Loucy (cell line): ENCODE measurements at regions not wholly inside any gene's neighbourhood (a gene's known extent, or its start where the extent isn't known, plus 50 kb on each side); places are given as distances from the start of the nearest gene placed in this dataset.

Experiments
- H2AFZ ChIP-seq: fragments of 200-600 bp; sonication (generic); 2 replicates; pipeline ENCODE4 v1.6.0; 2016; ENCODE audit warnings: antibody characterized with exemption, mild to moderate bottlenecking, low read length, moderate library complexity
- H3F3A ChIP-seq: fragments of 200-600 bp; 2 replicates; pipeline ENCODE4 v1.6.0; 2016; ENCODE audit warnings: antibody characterized with exemption, low read depth, mild to moderate bottlenecking
- H3K27me3 ChIP-seq: fragments of 200-600 bp; sonication (generic); 2 replicates; pipeline ENCODE4 v1.6.1; 2014; ENCODE audit warnings: low read length, mild to moderate bottlenecking; ENCODE audit not compliant: insufficient read depth, poor library complexity, severe bottlenecking
- H3K36me3 ChIP-seq: fragments of 200-600 bp; sonication (generic); 2 replicates; pipeline ENCODE4 v1.6.1; 2016; ENCODE audit warnings: low read length; ENCODE audit not compliant: insufficient read depth
- H3K4me1 ChIP-seq: fragments of 200-600 bp; sonication (generic); 2 replicates; pipeline ENCODE4 v1.5.1; 2014; ENCODE audit warnings: low read length, mild to moderate bottlenecking; ENCODE audit not compliant: insufficient read depth, poor library complexity, severe bottlenecking
- H3K4me2 ChIP-seq: fragments of 200-600 bp; sonication (generic); 2 replicates; pipeline ENCODE4 v1.6.0; 2014; ENCODE audit warnings: antibody characterized with exemption, low read length, low read depth, mild to moderate bottlenecking; ENCODE audit not compliant: poor library complexity, severe bottlenecking
- H3K4me3 ChIP-seq: fragments of 200-600 bp; sonication (generic); 2 replicates; pipeline ENCODE4 v1.5.1; 2014; ENCODE audit warnings: low read length, mild to moderate bottlenecking, mixed read lengths; ENCODE audit not compliant: poor library complexity, severe bottlenecking
- H3K79me2 ChIP-seq: fragments of 200-600 bp; sonication (generic); 2 replicates; pipeline ENCODE4 v1.6.1; 2014; ENCODE audit warnings: low read length; ENCODE audit not compliant: insufficient read depth
- H3K9ac ChIP-seq: fragments of 200-600 bp; sonication (generic); 2 replicates; pipeline ENCODE4 v1.6.0; 2014; ENCODE audit warnings: mild to moderate bottlenecking, low read depth, low read length, moderate library complexity; ENCODE audit not compliant: poor library complexity, severe bottlenecking
- H3K9me2 ChIP-seq: fragments of 200-600 bp; sonication (generic); replicated peaks from 2 replicates; pipeline ENCODE4 v1.6.1; 2016; ENCODE audit warnings: low read depth, low read length, mixed read lengths
- H3K9me3 ChIP-seq: fragments of 200-600 bp; sonication (generic); 2 replicates; pipeline ENCODE4 v1.6.1; 2014; ENCODE audit warnings: mild to moderate bottlenecking, antibody characterized with exemption, low read length, low read depth; ENCODE audit not compliant: insufficient read depth
- H4K20me1 ChIP-seq: fragments of 200-600 bp; sonication (generic); 2 replicates; pipeline ENCODE4 v1.6.0; 2014; ENCODE audit warnings: antibody characterized with exemption, low read length, mild to moderate bottlenecking; ENCODE audit not compliant: insufficient read depth, poor library complexity, severe bottlenecking
- EZH2phosphoT487 ChIP-seq: fragments of 200-600 bp; IDR thresholded peaks from 2 replicates; pipeline ENCODE4 v1.6.1; 2018; ENCODE audit warnings: antibody characterized with exemption, mild to moderate bottlenecking, moderate library complexity, borderline replicate concordance
- TF ChIP-seq, protein P1 (sequence below): fragments of 200-600 bp; sonication (generic); conservative IDR thresholded peaks from 2 replicates; pipeline ENCODE4 v1.5.1; 2014; ENCODE audit warnings: mild to moderate bottlenecking, antibody characterized with exemption, low read length

DNA sequence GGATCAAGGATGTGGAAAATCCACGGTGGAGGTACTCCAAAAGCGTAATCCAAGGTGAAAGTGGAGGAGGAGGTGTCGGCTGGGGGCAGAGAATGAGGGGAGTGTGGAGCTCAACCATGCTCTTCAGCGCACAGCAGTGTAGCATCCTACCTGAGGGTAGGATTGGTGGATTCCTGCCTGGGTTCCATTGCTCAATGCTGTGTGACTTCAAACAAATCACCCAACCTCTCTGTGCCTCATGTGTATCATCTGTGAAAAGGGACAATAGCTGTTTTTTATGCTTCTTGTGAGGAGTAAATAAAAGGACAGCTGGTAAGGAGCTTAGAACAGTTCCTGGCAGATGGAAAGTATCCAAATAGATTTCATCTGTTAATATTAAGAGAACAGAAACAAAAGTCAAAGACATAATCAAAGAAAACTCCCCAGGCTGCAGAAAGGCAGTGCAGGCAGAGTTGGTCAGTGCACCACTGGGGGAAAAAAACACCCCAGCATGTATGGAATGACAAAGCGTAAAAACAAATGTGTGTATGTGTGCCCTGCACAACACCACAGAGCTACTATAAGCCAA, 130.0 kb upstream of the HDAC4 start:
- H3K27me3 ChIP-seq = no peaks in the 10 kb centered on the region
- H3K79me2 ChIP-seq = no peaks in the 10 kb centered on the region
- H3K4me3 ChIP-seq = no peak overlapping the region
- H3K9me3 ChIP-seq = peaks cover 15% of the 10 kb centered on the region; the same call in 1 of the 2 replicates
- H3K4me2 ChIP-seq = no peak overlapping the region
- H3K36me3 ChIP-seq = no peaks in the 10 kb centered on the region
- no peaks in the 10 kb centered on the region for H3K9me2 ChIP-seq
- TF ChIP-seq, protein P1, sequence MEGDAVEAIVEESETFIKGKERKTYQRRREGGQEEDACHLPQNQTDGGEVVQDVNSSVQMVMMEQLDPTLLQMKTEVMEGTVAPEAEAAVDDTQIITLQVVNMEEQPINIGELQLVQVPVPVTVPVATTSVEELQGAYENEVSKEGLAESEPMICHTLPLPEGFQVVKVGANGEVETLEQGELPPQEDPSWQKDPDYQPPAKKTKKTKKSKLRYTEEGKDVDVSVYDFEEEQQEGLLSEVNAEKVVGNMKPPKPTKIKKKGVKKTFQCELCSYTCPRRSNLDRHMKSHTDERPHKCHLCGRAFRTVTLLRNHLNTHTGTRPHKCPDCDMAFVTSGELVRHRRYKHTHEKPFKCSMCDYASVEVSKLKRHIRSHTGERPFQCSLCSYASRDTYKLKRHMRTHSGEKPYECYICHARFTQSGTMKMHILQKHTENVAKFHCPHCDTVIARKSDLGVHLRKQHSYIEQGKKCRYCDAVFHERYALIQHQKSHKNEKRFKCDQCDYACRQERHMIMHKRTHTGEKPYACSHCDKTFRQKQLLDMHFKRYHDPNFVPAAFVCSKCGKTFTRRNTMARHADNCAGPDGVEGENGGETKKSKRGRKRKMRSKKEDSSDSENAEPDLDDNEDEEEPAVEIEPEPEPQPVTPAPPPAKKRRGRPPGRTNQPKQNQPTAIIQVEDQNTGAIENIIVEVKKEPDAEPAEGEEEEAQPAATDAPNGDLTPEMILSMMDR = no peak
- no peak for TF ChIP-seq EZH2phosphoT487
- no peak overlapping the region for H3K9ac ChIP-seq
- no peaks in the 10 kb centered on the region for H4K20me1 ChIP-seq
- H3F3A ChIP-seq = no peaks in the 10 kb centered on the region
- no peak overlapping the region for H2AFZ ChIP-seq
- H3K4me1 ChIP-seq = no peaks in the 10 kb centered on the region

DNA sequence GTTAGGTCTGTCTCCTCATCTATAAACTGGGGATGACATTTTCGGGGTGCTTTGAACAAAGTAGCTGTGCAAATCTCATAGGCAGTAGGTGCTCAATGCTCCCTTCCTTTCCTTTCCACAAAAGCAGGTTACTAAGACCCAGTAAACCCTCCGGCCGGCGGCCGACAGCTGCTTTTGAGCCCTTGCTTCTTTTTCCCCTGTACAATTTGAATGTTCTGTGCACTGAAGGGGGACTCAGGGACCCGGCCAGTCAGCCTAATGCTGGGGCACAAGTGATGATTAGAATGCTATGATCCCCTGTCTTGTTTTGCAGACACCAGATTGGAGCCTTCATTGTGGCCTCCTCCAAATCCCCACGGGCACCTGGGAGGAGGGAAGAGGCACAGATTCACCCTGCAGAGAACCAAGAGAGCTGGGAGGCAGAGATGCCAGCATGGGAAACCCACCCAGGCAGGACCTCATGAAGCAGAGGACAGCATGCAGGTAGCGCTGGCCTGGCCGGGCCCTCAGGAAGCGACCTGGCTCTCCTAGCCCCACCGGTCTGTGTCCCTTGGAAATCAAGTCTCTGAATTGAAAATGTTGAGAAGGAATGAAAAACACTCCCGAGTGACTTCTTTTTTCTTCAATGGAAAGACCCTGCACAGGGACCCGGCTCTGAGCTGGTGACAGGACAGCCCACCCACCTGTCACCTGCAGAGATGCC, 128.6 kb upstream of the HDAC4 start:
- H3K36me3 ChIP-seq = no peaks in the 10 kb centered on the region
- H3F3A ChIP-seq = no peaks in the 10 kb centered on the region
- no peaks in the 10 kb centered on the region for H3K79me2 ChIP-seq
- no peaks in the 10 kb centered on the region for H4K20me1 ChIP-seq
- H3K4me2 ChIP-seq = no peak overlapping the region
- no peak overlapping the region for H3K4me3 ChIP-seq
- no peak overlapping the region for H2AFZ ChIP-seq
- no peaks in the 10 kb centered on the region for H3K27me3 ChIP-seq
- no peaks in the 10 kb centered on the region for H3K4me1 ChIP-seq
- TF ChIP-seq EZH2phosphoT487 = no peak
- TF ChIP-seq, protein P1 = no peak
- peaks cover 17% of the 10 kb centered on the region; the same call in 1 of the 2 replicates for H3K9me3 ChIP-seq
- no peaks in the 10 kb centered on the region for H3K9me2 ChIP-seq
- H3K9ac ChIP-seq = no peak overlapping the region

DNA sequence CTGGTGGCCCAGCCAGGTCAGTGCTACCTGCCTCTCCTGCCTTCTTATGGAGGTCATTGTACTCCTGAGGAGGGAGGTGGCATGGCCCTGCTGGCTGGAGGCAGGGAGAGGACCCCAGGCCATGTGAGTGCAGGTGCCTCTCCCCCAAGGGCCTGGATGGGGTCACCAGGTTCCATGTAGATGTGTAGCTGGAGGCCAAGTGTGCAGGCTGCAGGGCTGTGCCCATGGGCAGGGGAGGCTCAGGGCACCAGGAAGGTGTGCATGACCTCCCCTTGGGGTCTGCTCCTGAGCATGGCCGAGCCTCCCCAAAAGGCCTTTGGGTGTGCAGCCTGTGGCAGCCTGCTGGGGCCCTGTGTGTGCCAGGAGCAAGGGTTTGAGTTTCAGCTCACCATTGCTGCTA, 128.1 kb upstream of the HDAC4 start:
- Histone ChIP-seq H3K9me3 (peaks cover 11% of the 10 kb centered on the region; the same call in 1 of the 2 replicates), H3K9ac (no peak overlapping the region)

More for the DNA sequence above, 128.1 kb upstream of the HDAC4 start:
- H3K4me1 ChIP-seq = no peaks in the 10 kb centered on the region
- no peak for TF ChIP-seq EZH2phosphoT487
- TF ChIP-seq, protein P1 = no peak
- no peaks in the 10 kb centered on the region for H3K79me2 ChIP-seq
- no peak overlapping the region for H2AFZ ChIP-seq
- no peak overlapping the region for H3K4me3 ChIP-seq
- H3K27me3 ChIP-seq = no peaks in the 10 kb centered on the region
- H3K36me3 ChIP-seq = no peaks in the 10 kb centered on the region
- no peaks in the 10 kb centered on the region for H3F3A ChIP-seq
- no peaks in the 10 kb centered on the region for H4K20me1 ChIP-seq
- H3K9me2 ChIP-seq = no peaks in the 10 kb centered on the region
- H3K4me2 ChIP-seq = no peak overlapping the region
